GM20000 (cell line): ENCODE measurements at regions not wholly inside any gene's neighbourhood (a gene's known extent, or its start where the extent isn't known, plus 50 kb on each side); places are given as distances from the start of the nearest gene placed in this dataset.
"Not testable (repeated sequence)": the region's sequence is repeated elsewhere in the genome, so short reads cannot be mapped to it uniquely, and the experiment has no call there.

Experiments
- DNase-seq: peaks from one replicate; pipeline ENCODE4 v3.0.0; 2012; ENCODE audit warnings: low spot score
- CTCF ChIP-seq: IDR thresholded peaks from 2 replicates; pipeline ENCODE4 v1.5.1; 2012; ENCODE audit warnings: mild to moderate bottlenecking, control low read depth; ENCODE audit errors: extremely low read depth, missing control alignments

- no peak for DNase-seq
- TF ChIP-seq CTCF, result no peak
These were observed 556.6 kb downstream of the NLGN4X start for GRCh38 chrX:5672099-5672498.

DNA sequence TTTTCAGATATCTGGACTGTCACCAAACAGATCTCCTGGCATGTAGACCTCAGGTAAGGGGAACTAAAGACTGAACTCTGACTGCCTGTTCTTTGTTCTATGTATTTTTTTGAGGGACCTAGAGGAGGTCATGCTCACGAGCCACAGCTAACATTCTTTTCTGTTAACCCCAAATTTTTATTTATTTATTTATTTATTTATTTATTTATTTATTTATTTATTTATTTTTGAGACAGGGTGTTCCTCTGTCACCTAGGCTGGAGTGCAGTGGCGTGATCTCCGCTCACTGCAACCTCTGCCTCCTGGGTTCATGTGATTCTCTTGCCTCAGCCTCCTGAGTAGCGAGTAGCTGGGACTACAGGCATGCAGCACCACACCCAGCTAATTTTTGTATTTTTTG, 562.0 kb downstream of the NLGN4X start:
- not testable (repeated sequence) for DNase-seq

- TF ChIP-seq CTCF, result no peak
- no peak for DNase-seq
These were observed 572.1 kb downstream of the NLGN4X start for GRCh38 chrX:5656544-5656943.

- no peak for TF ChIP-seq CTCF
- DNase-seq, result no peak
These were observed 577.8 kb downstream of the NLGN4X start for GRCh38 chrX:5650904-5651303.

GRCh38 chrX:5648941-5649568, 579.6 kb downstream of the NLGN4X start:
- DNase-seq, result no peak
- TF ChIP-seq CTCF, result no peak

DNA sequence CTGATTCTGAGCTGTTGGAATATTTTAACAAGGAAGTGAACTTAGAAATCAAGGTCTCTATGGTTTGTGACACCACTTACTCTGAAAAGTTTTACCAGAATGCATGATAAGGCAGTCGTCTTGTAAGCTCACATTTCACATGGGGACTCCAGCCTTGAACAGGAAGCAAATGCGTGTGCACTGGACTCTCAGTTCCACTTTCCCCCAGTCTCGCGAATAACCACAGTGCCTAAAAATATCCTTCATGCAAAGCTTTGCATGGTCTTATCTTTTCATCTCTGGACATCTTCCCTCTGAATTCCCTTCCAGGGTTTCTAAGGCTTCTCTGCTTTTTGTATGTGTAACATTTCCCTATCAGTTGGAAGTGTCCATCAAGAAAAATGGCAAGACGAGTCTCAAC, 581.8 kb downstream of the NLGN4X start:
- peak; percentile 21 for DNase-seq
- no peak for TF ChIP-seq CTCF

DNA sequence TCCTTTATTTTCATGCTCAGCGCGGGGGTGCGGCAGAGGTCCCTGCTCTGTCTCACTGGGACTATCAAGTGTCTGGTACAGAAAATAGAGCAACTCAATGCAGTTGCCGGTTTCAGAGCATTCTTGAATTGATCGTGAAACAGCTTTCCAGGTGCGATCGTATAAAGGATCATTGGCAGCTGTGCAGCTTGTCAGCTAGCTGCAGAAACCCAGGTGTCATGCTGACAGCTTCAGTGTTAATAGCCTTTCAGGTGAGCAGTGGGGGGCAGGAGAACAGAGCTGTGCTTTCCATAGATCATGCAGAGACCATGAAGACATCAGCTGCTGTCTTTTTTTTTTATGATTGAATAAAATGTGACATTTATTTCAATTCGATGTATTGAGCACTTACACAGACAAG, 583.9 kb downstream of the NLGN4X start:
- TF ChIP-seq CTCF, result no peak
- no peak for DNase-seq

GRCh38 chrX:5640071-5640470, 588.6 kb downstream of the NLGN4X start:
- TF ChIP-seq CTCF, result no peak
- DNase-seq, result no peak
